ENCODE measurements at regions not wholly inside any gene's neighbourhood (a gene's known extent, or its start where the extent isn't known, plus 50 kb on each side); places are given as distances from the start of the nearest gene placed in this dataset.

DNA sequence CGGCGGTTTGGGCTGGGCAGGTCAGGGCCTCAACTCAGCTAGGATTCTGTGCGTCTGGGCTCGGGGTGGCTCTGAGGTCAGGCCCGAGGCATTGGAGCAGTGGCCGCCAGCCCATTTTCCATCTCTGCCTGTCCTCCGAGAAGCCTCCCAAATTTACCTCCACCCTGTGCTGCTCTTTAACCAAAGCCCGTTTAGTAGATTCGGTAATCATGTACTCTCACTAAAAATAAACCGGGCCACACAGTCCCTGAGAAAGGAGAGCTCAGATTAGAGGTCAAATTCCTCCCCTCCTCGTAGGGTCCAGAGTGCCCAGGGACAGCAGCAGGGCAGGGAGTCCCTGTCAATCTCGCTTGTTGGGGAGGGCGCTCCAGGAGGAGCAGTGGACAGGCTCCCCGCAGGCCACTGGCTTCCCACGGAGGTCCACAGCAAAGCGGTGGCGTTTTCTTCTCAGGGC is 88.7 kb upstream of the CHST15 start:
- Histone ChIP-seq H3K36me3 (ENCODE audit: control insufficient read depth in 2 of 2, extremely low read depth in 1 of 2, insufficient read depth in 2 of 2, low read length in 2 of 2) (no peaks in the 10 kb centered on the region), H3K9ac (ENCODE audit: control insufficient read depth, extremely low read depth, insufficient read depth, low read length) (no peak overlapping the region), H3K9me1 (ENCODE audit: control insufficient read depth, extremely low read depth, insufficient read depth, low read length) (no peaks in the 10 kb centered on the region), H3K4me3 (ENCODE audit: control insufficient read depth in 2 of 3, extremely low read depth in 1 of 3, insufficient read depth in 2 of 3, low read depth in 1 of 3, low read length in 3 of 3) (no peak overlapping the region), H3K4me1 (ENCODE audit: control insufficient read depth, extremely low read depth, insufficient read depth, low read length) (peaks cover 27% of the 10 kb centered on the region), H3K4me2 (ENCODE audit: control insufficient read depth, extremely low read depth, insufficient read depth, low read depth, low read length) (no peak overlapping the region), H3K9me3 (ENCODE audit: control insufficient read depth, low read depth, low read length) (no peaks in the 10 kb centered on the region), H3K27ac (ENCODE audit: control insufficient read depth, insufficient read depth, low read length) (no peak overlapping the region), H2AFZ (ENCODE audit: control insufficient read depth, low read length) (no peak overlapping the region), H3K27me3 (ENCODE audit: control insufficient read depth, extremely low read depth, insufficient read depth, low read length) (no peaks in the 10 kb centered on the region), H4K20me1 (ENCODE audit: control insufficient read depth, extremely low read depth, insufficient read depth, low read length) (no peaks in the 10 kb centered on the region), H3K79me2 (ENCODE audit: control insufficient read depth, insufficient read depth, low read length) (no peaks in the 10 kb centered on the region)
- no peak for DNase-seq (ENCODE audit: low read depth, low spot score)
- no peak for TF ChIP-seq EZH2 (IDR thresholded peaks at IDR 0.05; ENCODE audit: low read length)
- dilution Hi-C loops (cut with MboI; ENCODE audit: extremely low pct_ligation_motif_present, low sequenced_read_pairs) = no loop called here
- FAIRE-seq = no peak

DNA sequence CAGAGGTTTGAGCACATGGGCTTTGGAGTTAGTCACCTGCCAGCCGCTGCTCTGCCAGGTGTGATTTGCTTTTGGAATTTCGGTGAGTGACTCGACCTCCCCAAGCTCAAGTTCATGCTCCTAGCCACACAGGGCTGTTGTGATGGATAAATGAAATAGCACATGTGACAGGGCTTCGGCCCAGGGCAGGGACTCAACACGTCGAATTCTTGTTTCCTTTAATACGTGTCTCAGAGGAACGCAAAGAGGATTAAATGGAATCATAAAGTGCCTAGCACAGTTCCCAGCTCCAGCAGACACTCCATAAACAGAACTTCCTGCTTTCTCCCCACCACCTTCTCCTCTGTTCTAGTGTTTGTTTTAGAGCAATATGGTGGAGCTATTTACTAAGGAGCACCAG is 88.3 kb upstream of the CHST15 start:
- H3K4me2 ChIP-seq (ENCODE audit: control insufficient read depth, extremely low read depth, insufficient read depth, low read depth, low read length) = no peak overlapping the region
- H3K27me3 ChIP-seq (ENCODE audit: control insufficient read depth, extremely low read depth, insufficient read depth, low read length) = no peaks in the 10 kb centered on the region
- H3K4me3 ChIP-seq (ENCODE audit: control insufficient read depth in 2 of 3, extremely low read depth in 1 of 3, insufficient read depth in 2 of 3, low read depth in 1 of 3, low read length in 3 of 3) = no peak overlapping the region
- no peaks in the 10 kb centered on the region for H3K79me2 ChIP-seq (ENCODE audit: control insufficient read depth, insufficient read depth, low read length)
- no peak for TF ChIP-seq EZH2 (IDR thresholded peaks at IDR 0.05; ENCODE audit: low read length)
- TF ChIP-seq CTCF (optimal IDR thresholded peaks at IDR 0.05 in 1 of 3, IDR thresholded peaks at IDR 0.05 in 1 of 3, conservative IDR thresholded peaks at IDR 0.05 in 1 of 3; ENCODE audit: extremely low read depth in 1 of 3, insufficient read depth in 2 of 3, low read length in 3 of 3) = no peak
- no peaks in the 10 kb centered on the region for H3K36me3 ChIP-seq (ENCODE audit: control insufficient read depth in 2 of 2, extremely low read depth in 1 of 2, insufficient read depth in 2 of 2, low read length in 2 of 2)
- no peaks in the 10 kb centered on the region for H3K9me3 ChIP-seq (ENCODE audit: control insufficient read depth, low read depth, low read length)
- H4K20me1 ChIP-seq (ENCODE audit: control insufficient read depth, extremely low read depth, insufficient read depth, low read length) = no peaks in the 10 kb centered on the region
- no peaks in the 10 kb centered on the region for H3K9me1 ChIP-seq (ENCODE audit: control insufficient read depth, extremely low read depth, insufficient read depth, low read length)
- no peak for FAIRE-seq
- no peak for DNase-seq (ENCODE audit: low read depth, low spot score)
- peaks cover 27% of the 10 kb centered on the region for H3K4me1 ChIP-seq (ENCODE audit: control insufficient read depth, extremely low read depth, insufficient read depth, low read length)
- dilution Hi-C loops (cut with MboI; ENCODE audit: extremely low pct_ligation_motif_present, low sequenced_read_pairs) = no loop called here
- no peak overlapping the region for H3K9ac ChIP-seq (ENCODE audit: control insufficient read depth, extremely low read depth, insufficient read depth, low read length)
- no peak overlapping the region for H2AFZ ChIP-seq (ENCODE audit: control insufficient read depth, low read length)
- no peak overlapping the region for H3K27ac ChIP-seq (ENCODE audit: control insufficient read depth, insufficient read depth, low read length)

- Histone ChIP-seq H3K9me1 (ENCODE audit: control insufficient read depth, extremely low read depth, insufficient read depth, low read length) (no peaks in the 10 kb centered on the region), H3K4me1 (ENCODE audit: control insufficient read depth, extremely low read depth, insufficient read depth, low read length) (peaks cover 27% of the 10 kb centered on the region), H4K20me1 (ENCODE audit: control insufficient read depth, extremely low read depth, insufficient read depth, low read length) (no peaks in the 10 kb centered on the region), H3K27ac (ENCODE audit: control insufficient read depth, insufficient read depth, low read length) (no peak overlapping the region), H3K9me3 (ENCODE audit: control insufficient read depth, low read depth, low read length) (no peaks in the 10 kb centered on the region), H3K9ac (ENCODE audit: control insufficient read depth, extremely low read depth, insufficient read depth, low read length) (no peak overlapping the region), H3K27me3 (ENCODE audit: control insufficient read depth, extremely low read depth, insufficient read depth, low read length) (no peaks in the 10 kb centered on the region), H3K79me2 (ENCODE audit: control insufficient read depth, insufficient read depth, low read length) (no peaks in the 10 kb centered on the region), H2AFZ (ENCODE audit: control insufficient read depth, low read length) (no peak overlapping the region), H3K4me3 (ENCODE audit: control insufficient read depth in 2 of 3, extremely low read depth in 1 of 3, insufficient read depth in 2 of 3, low read depth in 1 of 3, low read length in 3 of 3) (no peak overlapping the region), H3K4me2 (ENCODE audit: control insufficient read depth, extremely low read depth, insufficient read depth, low read depth, low read length) (no peak overlapping the region), H3K36me3 (ENCODE audit: control insufficient read depth in 2 of 2, extremely low read depth in 1 of 2, insufficient read depth in 2 of 2, low read length in 2 of 2) (no peaks in the 10 kb centered on the region)
- dilution Hi-C loops (cut with MboI; ENCODE audit: extremely low pct_ligation_motif_present, low sequenced_read_pairs) = no loop called here
- FAIRE-seq (no peak), DNase-seq (ENCODE audit: low read depth, low spot score) (no peak)
- no peak for TF ChIP-seq EZH2 (IDR thresholded peaks at IDR 0.05; ENCODE audit: low read length)
- TF ChIP-seq CTCF (optimal IDR thresholded peaks at IDR 0.05 in 1 of 3, IDR thresholded peaks at IDR 0.05 in 1 of 3, conservative IDR thresholded peaks at IDR 0.05 in 1 of 3; ENCODE audit: extremely low read depth in 1 of 3, insufficient read depth in 2 of 3, low read length in 3 of 3) = no peak
These were observed 87.7 kb upstream of the CHST15 start for GRCh38 chr10:124180947-124181549.
